GM23338 (cell line): ENCODE measurements at regions not wholly inside any gene's neighbourhood (a gene's known extent, or its start where the extent isn't known, plus 50 kb on each side); places are given as distances from the start of the nearest gene placed in this dataset.

Source experiments
- ATAC-seq: fragments of 200-7000 bp; cut with Tn5 transposase; 3 replicates; pipeline ENCODE4 v1.9.1; 2020
- DNase-seq: peaks from one replicate; pipeline ENCODE4 v3.0.0-alpha.2; 2015; ENCODE audit warnings: low spot score
- H2AFZ ChIP-seq: fragments of 200-600 bp; sonication (generic); 2 replicates; pipeline ENCODE4 v1.8.0; 2016; ENCODE audit warnings: antibody characterized with exemption, mild to moderate bottlenecking, moderate library complexity
- H3F3A ChIP-seq: fragments of 200-600 bp; sonication (generic); replicated peaks from 2 replicates; pipeline ENCODE4 v1.8.0; 2017; ENCODE audit warnings: antibody characterized with exemption, mixed run types, low read depth
- H3K27ac ChIP-seq: fragments of 200-600 bp; sonication (generic); 2 replicates; pipeline ENCODE4 v1.6.1; 2016; ENCODE audit warnings: low read depth
- H3K27me3 ChIP-seq: fragments of 200-600 bp; sonication (generic); 2 replicates; pipeline ENCODE4 v1.8.0; 2016; ENCODE audit warnings: mild to moderate bottlenecking, mixed run types, moderate library complexity; ENCODE audit not compliant: insufficient read depth
- H3K36me3 ChIP-seq: fragments of 200-600 bp; sonication (generic); 2 replicates; pipeline ENCODE4 v1.8.0; 2016; ENCODE audit warnings: mild to moderate bottlenecking; ENCODE audit not compliant: insufficient read depth
- H3K4me1 ChIP-seq: fragments of 200-600 bp; sonication (generic); 2 replicates; pipeline ENCODE4 v1.8.0; 2016; ENCODE audit warnings: mild to moderate bottlenecking, moderate library complexity; ENCODE audit not compliant: insufficient read depth
- H3K4me2 ChIP-seq: fragments of 200-600 bp; sonication (generic); 2 replicates; pipeline ENCODE4 v1.7.1; 2017; ENCODE audit warnings: mixed run types
- H3K4me3 ChIP-seq: fragments of 200-600 bp; sonication (generic); 2 replicates; pipeline ENCODE4 v1.6.1; 2016; ENCODE audit warnings: mixed run types
- H3K79me2 ChIP-seq: fragments of 200-600 bp; sonication (generic); replicated peaks from 2 replicates; pipeline ENCODE4 v1.8.0; 2017; ENCODE audit warnings: mild to moderate bottlenecking; ENCODE audit not compliant: insufficient read depth
- H3K9me2 ChIP-seq: fragments of 200-600 bp; sonication (generic); 2 replicates; pipeline ENCODE4 v1.8.0; 2017; ENCODE audit not compliant: insufficient read depth
- H4K20me1 ChIP-seq: fragments of 200-600 bp; sonication (generic); replicated peaks from 2 replicates; pipeline ENCODE4 v1.8.0; 2017; ENCODE audit warnings: mild to moderate bottlenecking; ENCODE audit not compliant: insufficient read depth
- H3K27ac Mint-ChIP-seq: 2 replicates; pipeline ENCODE4 v1.8.0; 2020; ENCODE audit warnings: inconsistent platforms, mild to moderate bottlenecking, moderate library complexity, mixed read lengths
- H3K27me3 Mint-ChIP-seq: 3 replicates; pipeline ENCODE4 v1.8.0; 2022; ENCODE audit warnings: low read depth, mild to moderate bottlenecking, moderate library complexity, mixed read lengths, inconsistent platforms; ENCODE audit not compliant: insufficient read depth, poor library complexity
- H3K36me3 Mint-ChIP-seq: 3 replicates; pipeline ENCODE4 v1.8.0; 2021; ENCODE audit warnings: low read depth, mild to moderate bottlenecking, inconsistent platforms, moderate library complexity, mixed read lengths
- H3K4me1 Mint-ChIP-seq: 3 replicates; pipeline ENCODE4 v1.8.0; 2020; ENCODE audit warnings: mild to moderate bottlenecking, inconsistent platforms, mixed read lengths
- H3K4me3 Mint-ChIP-seq: 3 replicates; pipeline ENCODE4 v1.8.0; 2021; ENCODE audit warnings: moderate library complexity, mild to moderate bottlenecking, inconsistent platforms, mixed read lengths
- H3K9me3 Mint-ChIP-seq: 3 replicates; pipeline ENCODE4 v1.8.0; 2020; ENCODE audit warnings: moderate library complexity, mild to moderate bottlenecking, inconsistent platforms, mixed read lengths
- CREB1 ChIP-seq: fragments of 250-450 bp; sonication (Bioruptor Pico); IDR thresholded peaks from 2 replicates; pipeline ENCODE4 v1.5.0; 2020; ENCODE audit warnings: low read depth, mild to moderate bottlenecking, moderate library complexity
- EZH2 ChIP-seq: fragments of 200-600 bp; sonication (generic); IDR thresholded peaks from one replicate; pipeline ENCODE4 v1.8.0; 2017; ENCODE audit warnings: antibody characterized with exemption, mild to moderate bottlenecking, low read depth; ENCODE audit not compliant: unreplicated experiment
- EZH2phosphoT487 ChIP-seq: fragments of 200-600 bp; sonication (generic); IDR thresholded peaks from one replicate; pipeline ENCODE4 v1.8.1; 2018; ENCODE audit warnings: antibody characterized with exemption; ENCODE audit not compliant: unreplicated experiment
- JUNB ChIP-seq: IDR thresholded peaks from one replicate; pipeline ENCODE4 v1.6.1; 2016; ENCODE audit warnings: antibody characterized with exemption; ENCODE audit not compliant: unreplicated experiment
- NANOG ChIP-seq: IDR thresholded peaks from 2 replicates; pipeline ENCODE4 v1.6.1; 2016; ENCODE audit warnings: antibody characterized with exemption, borderline replicate concordance
- POLR2AphosphoS5 ChIP-seq: IDR thresholded peaks from 2 replicates; pipeline ENCODE4 v1.6.1; 2016; ENCODE audit warnings: antibody characterized with exemption, low read depth
- STAT1 ChIP-seq: IDR thresholded peaks from one replicate; pipeline ENCODE4 v1.6.1; 2016; ENCODE audit warnings: antibody characterized with exemption; ENCODE audit not compliant: unreplicated experiment
- ZNF114 ChIP-seq: fragments of 250-450 bp; sonication (Bioruptor Pico); IDR thresholded peaks from 2 replicates; pipeline ENCODE4 v1.5.0; 2020; ENCODE audit warnings: mild to moderate bottlenecking, moderate library complexity
- ZNF331 ChIP-seq: fragments of 250-450 bp; sonication (Bioruptor Pico); IDR thresholded peaks from 2 replicates; pipeline ENCODE4 v1.5.0; 2020; ENCODE audit warnings: low read depth, mild to moderate bottlenecking, moderate library complexity
- TF ChIP-seq, protein P1 (sequence below): IDR thresholded peaks from one replicate; pipeline ENCODE4 v1.6.1; 2018; ENCODE audit warnings: antibody characterized with exemption; ENCODE audit not compliant: unreplicated experiment
- TF ChIP-seq, protein P2 (sequence below), 2 experiments: fragments of 200-600 bp in 1 of 2; sonication (generic) in 1 of 2; conservative IDR thresholded peaks; 2 replicates each; pipeline versions ENCODE4 v1.5.1 to v1.6.1; 2016 to 2017; ENCODE audit warnings: antibody characterized with exemption in 2 of 2, low read depth in 2 of 2, mild to moderate bottlenecking in 2 of 2, moderate library complexity in 1 of 2
- TF ChIP-seq, protein P3 (sequence below): fragments of 250-450 bp; sonication (Bioruptor Pico); IDR thresholded peaks from 2 replicates; pipeline ENCODE4 v1.5.0; 2020; ENCODE audit warnings: mild to moderate bottlenecking, moderate library complexity
- TF ChIP-seq, protein P4 (sequence below): IDR thresholded peaks from 2 replicates; pipeline ENCODE4 v1.6.1; 2016; ENCODE audit warnings: antibody characterized with exemption

DNA sequence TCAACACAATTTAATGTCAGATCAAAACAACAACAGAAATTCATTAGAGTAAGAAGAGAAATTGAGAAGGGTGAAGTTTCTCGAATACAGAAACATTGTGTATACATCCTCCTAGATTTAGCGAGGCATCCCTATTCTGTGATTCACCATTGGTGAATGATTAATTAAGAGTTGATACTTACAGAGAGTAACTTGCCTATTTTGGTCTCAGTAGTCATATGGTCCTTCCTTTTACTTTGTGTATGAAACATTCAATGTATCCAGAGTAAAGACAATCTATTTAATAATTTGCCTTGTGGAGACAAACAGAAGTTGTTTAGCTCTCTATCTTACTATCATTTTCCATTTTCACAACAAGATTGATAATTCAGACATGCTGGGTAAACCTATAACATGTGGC, 432.0 kb downstream of the ZPLD1 start:
- Histone ChIP-seq H3K27me3 (no peaks in the 10 kb centered on the region), H3K4me1 (no peaks in the 10 kb centered on the region), H4K20me1 (no peaks in the 10 kb centered on the region), H3K4me3 (no peak overlapping the region), H3K9me2 (no peaks in the 10 kb centered on the region), H2AFZ (no peak overlapping the region), H3K79me2 (no peaks in the 10 kb centered on the region), H3K27ac (no peak overlapping the region), H3K36me3 (no peaks in the 10 kb centered on the region), H3F3A (no peaks in the 10 kb centered on the region), H3K4me2 (no peak overlapping the region)
- Mint-ChIP-seq H3K9me3 (no peaks in the 10 kb centered on the region), H3K27me3 (no peaks in the 10 kb centered on the region), H3K4me3 (no peak overlapping the region), H3K36me3 (no peaks in the 10 kb centered on the region), H3K27ac (no peak overlapping the region), H3K4me1 (no peaks in the 10 kb centered on the region)
- no peak for DNase-seq
- TF ChIP-seq ZNF114 (CRISPR knock-in tag) = no peak
- TF ChIP-seq, protein P1, sequence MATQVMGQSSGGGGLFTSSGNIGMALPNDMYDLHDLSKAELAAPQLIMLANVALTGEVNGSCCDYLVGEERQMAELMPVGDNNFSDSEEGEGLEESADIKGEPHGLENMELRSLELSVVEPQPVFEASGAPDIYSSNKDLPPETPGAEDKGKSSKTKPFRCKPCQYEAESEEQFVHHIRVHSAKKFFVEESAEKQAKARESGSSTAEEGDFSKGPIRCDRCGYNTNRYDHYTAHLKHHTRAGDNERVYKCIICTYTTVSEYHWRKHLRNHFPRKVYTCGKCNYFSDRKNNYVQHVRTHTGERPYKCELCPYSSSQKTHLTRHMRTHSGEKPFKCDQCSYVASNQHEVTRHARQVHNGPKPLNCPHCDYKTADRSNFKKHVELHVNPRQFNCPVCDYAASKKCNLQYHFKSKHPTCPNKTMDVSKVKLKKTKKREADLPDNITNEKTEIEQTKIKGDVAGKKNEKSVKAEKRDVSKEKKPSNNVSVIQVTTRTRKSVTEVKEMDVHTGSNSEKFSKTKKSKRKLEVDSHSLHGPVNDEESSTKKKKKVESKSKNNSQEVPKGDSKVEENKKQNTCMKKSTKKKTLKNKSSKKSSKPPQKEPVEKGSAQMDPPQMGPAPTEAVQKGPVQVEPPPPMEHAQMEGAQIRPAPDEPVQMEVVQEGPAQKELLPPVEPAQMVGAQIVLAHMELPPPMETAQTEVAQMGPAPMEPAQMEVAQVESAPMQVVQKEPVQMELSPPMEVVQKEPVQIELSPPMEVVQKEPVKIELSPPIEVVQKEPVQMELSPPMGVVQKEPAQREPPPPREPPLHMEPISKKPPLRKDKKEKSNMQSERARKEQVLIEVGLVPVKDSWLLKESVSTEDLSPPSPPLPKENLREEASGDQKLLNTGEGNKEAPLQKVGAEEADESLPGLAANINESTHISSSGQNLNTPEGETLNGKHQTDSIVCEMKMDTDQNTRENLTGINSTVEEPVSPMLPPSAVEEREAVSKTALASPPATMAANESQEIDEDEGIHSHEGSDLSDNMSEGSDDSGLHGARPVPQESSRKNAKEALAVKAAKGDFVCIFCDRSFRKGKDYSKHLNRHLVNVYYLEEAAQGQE = no peak
- no peak for TF ChIP-seq EZH2phosphoT487
- TF ChIP-seq EZH2 = no peak
- TF ChIP-seq POLR2AphosphoS5 = no peak
- TF ChIP-seq NANOG = no peak
- TF ChIP-seq, protein P2, sequence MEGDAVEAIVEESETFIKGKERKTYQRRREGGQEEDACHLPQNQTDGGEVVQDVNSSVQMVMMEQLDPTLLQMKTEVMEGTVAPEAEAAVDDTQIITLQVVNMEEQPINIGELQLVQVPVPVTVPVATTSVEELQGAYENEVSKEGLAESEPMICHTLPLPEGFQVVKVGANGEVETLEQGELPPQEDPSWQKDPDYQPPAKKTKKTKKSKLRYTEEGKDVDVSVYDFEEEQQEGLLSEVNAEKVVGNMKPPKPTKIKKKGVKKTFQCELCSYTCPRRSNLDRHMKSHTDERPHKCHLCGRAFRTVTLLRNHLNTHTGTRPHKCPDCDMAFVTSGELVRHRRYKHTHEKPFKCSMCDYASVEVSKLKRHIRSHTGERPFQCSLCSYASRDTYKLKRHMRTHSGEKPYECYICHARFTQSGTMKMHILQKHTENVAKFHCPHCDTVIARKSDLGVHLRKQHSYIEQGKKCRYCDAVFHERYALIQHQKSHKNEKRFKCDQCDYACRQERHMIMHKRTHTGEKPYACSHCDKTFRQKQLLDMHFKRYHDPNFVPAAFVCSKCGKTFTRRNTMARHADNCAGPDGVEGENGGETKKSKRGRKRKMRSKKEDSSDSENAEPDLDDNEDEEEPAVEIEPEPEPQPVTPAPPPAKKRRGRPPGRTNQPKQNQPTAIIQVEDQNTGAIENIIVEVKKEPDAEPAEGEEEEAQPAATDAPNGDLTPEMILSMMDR (conservative IDR thresholded peaks at IDR 0.05; ENCODE audit: low read depth in 2 of 2) = no peak
- TF ChIP-seq, protein P3, sequence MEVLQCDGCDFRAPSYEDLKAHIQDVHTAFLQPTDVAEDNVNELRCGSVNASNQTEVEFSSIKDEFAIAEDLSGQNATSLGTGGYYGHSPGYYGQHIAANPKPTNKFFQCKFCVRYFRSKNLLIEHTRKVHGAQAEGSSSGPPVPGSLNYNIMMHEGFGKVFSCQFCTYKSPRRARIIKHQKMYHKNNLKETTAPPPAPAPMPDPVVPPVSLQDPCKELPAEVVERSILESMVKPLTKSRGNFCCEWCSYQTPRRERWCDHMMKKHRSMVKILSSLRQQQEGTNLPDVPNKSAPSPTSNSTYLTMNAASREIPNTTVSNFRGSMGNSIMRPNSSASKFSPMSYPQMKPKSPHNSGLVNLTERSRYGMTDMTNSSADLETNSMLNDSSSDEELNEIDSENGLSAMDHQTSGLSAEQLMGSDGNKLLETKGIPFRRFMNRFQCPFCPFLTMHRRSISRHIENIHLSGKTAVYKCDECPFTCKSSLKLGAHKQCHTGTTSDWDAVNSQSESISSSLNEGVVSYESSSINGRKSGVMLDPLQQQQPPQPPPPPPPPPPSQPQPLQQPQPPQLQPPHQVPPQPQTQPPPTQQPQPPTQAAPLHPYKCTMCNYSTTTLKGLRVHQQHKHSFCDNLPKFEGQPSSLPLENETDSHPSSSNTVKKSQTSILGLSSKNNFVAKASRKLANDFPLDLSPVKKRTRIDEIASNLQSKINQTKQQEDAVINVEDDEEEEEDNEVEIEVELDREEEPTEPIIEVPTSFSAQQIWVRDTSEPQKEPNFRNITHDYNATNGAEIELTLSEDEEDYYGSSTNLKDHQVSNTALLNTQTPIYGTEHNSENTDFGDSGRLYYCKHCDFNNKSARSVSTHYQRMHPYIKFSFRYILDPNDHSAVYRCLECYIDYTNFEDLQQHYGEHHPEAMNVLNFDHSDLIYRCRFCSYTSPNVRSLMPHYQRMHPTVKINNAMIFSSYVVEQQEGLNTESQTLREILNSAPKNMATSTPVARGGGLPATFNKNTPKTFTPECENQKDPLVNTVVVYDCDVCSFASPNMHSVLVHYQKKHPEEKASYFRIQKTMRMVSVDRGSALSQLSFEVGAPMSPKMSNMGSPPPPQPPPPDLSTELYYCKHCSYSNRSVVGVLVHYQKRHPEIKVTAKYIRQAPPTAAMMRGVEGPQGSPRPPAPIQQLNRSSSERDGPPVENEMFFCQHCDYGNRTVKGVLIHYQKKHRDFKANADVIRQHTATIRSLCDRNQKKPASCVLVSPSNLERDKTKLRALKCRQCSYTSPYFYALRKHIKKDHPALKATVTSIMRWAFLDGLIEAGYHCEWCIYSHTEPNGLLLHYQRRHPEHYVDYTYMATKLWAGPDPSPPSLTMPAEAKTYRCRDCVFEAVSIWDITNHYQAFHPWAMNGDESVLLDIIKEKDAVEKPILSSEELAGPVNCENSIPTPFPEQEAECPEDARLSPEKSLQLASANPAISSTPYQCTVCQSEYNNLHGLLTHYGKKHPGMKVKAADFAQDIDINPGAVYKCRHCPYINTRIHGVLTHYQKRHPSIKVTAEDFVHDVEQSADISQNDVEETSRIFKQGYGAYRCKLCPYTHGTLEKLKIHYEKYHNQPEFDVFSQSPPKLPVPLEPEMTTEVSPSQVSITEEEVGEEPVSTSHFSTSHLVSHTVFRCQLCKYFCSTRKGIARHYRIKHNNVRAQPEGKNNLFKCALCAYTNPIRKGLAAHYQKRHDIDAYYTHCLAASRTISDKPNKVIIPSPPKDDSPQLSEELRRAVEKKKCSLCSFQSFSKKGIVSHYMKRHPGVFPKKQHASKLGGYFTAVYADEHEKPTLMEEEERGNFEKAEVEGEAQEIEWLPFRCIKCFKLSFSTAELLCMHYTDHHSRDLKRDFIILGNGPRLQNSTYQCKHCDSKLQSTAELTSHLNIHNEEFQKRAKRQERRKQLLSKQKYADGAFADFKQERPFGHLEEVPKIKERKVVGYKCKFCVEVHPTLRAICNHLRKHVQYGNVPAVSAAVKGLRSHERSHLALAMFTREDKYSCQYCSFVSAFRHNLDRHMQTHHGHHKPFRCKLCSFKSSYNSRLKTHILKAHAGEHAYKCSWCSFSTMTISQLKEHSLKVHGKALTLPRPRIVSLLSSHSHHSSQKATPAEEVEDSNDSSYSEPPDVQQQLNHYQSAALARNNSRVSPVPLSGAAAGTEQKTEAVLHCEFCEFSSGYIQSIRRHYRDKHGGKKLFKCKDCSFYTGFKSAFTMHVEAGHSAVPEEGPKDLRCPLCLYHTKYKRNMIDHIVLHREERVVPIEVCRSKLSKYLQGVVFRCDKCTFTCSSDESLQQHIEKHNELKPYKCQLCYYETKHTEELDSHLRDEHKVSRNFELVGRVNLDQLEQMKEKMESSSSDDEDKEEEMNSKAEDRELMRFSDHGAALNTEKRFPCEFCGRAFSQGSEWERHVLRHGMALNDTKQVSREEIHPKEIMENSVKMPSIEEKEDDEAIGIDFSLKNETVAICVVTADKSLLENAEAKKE (CRISPR knock-in tag) = no peak
- no peak for TF ChIP-seq CREB1
- TF ChIP-seq, protein P4, sequence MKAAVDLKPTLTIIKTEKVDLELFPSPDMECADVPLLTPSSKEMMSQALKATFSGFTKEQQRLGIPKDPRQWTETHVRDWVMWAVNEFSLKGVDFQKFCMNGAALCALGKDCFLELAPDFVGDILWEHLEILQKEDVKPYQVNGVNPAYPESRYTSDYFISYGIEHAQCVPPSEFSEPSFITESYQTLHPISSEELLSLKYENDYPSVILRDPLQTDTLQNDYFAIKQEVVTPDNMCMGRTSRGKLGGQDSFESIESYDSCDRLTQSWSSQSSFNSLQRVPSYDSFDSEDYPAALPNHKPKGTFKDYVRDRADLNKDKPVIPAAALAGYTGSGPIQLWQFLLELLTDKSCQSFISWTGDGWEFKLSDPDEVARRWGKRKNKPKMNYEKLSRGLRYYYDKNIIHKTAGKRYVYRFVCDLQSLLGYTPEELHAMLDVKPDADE = no peak
- no peak for TF ChIP-seq ZNF331 (CRISPR knock-in tag)
- no peak for TF ChIP-seq JUNB
- no peak for TF ChIP-seq STAT1
- ATAC-seq = no peak
